ENCODE measurements at regions not wholly inside any gene's neighbourhood (a gene's known extent, or its start where the extent isn't known, plus 50 kb on each side); places are given as distances from the start of the nearest gene placed in this dataset.

DNA sequence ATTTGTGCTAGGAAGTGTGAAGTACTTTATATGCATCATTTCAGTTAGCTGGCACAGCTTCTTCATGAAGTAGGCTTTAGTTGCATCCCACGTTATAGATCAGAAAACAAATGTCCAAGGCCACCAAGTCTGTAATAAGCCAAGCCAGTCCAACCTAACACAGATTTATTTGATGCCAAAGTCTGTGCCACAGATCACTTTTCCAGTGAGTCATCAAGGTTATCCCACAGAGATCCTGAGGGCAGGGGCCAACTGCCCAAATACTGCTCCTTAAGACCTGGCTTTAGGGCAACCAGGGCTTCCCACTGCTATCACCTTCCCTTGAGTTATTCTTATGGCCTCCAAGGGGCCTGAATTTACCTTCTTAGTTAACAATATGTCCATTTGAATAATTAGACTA lies 1340.4 kb downstream of the XPNPEP1 start:
- intact Hi-C loops (cut with micrococcal nuclease): no loop called here
- no peaks in the 10 kb centered on the region for H3K4me1 ChIP-seq (ENCODE audit: control insufficient read depth in 1 of 2, insufficient read depth in 2 of 2, low read length in 2 of 2)
- ATAC-seq: no peak

More for the DNA sequence above, 1340.4 kb downstream of the XPNPEP1 start:
- Histone ChIP-seq H4K20me1 (ENCODE audit: insufficient read depth) (no peaks in the 10 kb centered on the region), H3K4me3 (replicated peaks in 1 of 2; ENCODE audit: low read depth in 1 of 2, low read length in 2 of 2) (no peak overlapping the region), H3K9ac (ENCODE audit: low read length) (no peak overlapping the region), H3K27me3 (ENCODE audit: insufficient read depth, low read length) (no peaks in the 10 kb centered on the region), H3K9me2 (ENCODE audit: insufficient read depth) (no peaks in the 10 kb centered on the region), H2AFZ (ENCODE audit: low read depth, low read length, poor library complexity, severe bottlenecking) (no peak overlapping the region), H3K4me2 (ENCODE audit: low read length) (no peak overlapping the region), H3K79me2 (ENCODE audit: insufficient read depth, low read length) (no peaks in the 10 kb centered on the region), H3K36me3 (ENCODE audit: control insufficient read depth in 1 of 2, insufficient read depth in 2 of 2, low read length in 2 of 2) (no peaks in the 10 kb centered on the region), H3K27ac (ENCODE audit: low read depth, low read length) (no peak overlapping the region), H3K9me3 (ENCODE audit: control insufficient read depth in 1 of 2, insufficient read depth in 1 of 2, low read depth in 1 of 2, low read length in 2 of 2) (peaks cover 37 to 48% of the 10 kb centered on the region in 2 experiments)
- TF ChIP-seq EGR1 (IDR thresholded peaks at IDR 0.05; ENCODE audit: low read depth): no peak
- TF ChIP-seq FOSL1 (IDR thresholded peaks at IDR 0.05; ENCODE audit: low read depth): no peak
- TF ChIP-seq ZNF274 (IDR thresholded peaks at IDR 0.05; ENCODE audit: low read depth, low read length): no peak
- no peak for TF ChIP-seq CBX3 (IDR thresholded peaks at IDR 0.05; ENCODE audit: low read depth)
- no peak for TF ChIP-seq JUND (IDR thresholded peaks at IDR 0.05)
- TF ChIP-seq RAD21 (IDR thresholded peaks at IDR 0.05; ENCODE audit: low read depth): no peak
- no peak for TF ChIP-seq REST (IDR thresholded peaks at IDR 0.05; ENCODE audit: low read depth)
- no peak for TF ChIP-seq YY1 (IDR thresholded peaks at IDR 0.05; ENCODE audit: extremely low read depth, insufficient replicate concordance, low read depth, low read length)
- TF ChIP-seq POLR2A (IDR thresholded peaks at IDR 0.05; ENCODE audit: borderline replicate concordance, extremely low read depth, insufficient read depth, insufficient read length): no peak
- no peak for TF ChIP-seq ZFX (IDR thresholded peaks at IDR 0.05)
- TF ChIP-seq, protein P1, sequence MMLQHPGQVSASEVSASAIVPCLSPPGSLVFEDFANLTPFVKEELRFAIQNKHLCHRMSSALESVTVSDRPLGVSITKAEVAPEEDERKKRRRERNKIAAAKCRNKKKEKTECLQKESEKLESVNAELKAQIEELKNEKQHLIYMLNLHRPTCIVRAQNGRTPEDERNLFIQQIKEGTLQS (IDR thresholded peaks at IDR 0.05): no peak
- TF ChIP-seq, protein P2, sequence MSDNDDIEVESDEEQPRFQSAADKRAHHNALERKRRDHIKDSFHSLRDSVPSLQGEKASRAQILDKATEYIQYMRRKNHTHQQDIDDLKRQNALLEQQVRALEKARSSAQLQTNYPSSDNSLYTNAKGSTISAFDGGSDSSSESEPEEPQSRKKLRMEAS (IDR thresholded peaks at IDR 0.05): no peak
- no peak for TF ChIP-seq POLR2AphosphoS5 (IDR thresholded peaks at IDR 0.05; ENCODE audit: low read depth, low read length)
- no peak for TF ChIP-seq ELF1 (IDR thresholded peaks at IDR 0.05; ENCODE audit: borderline replicate concordance, low read depth)
- TF ChIP-seq EZH2 (IDR thresholded peaks at IDR 0.05): no peak
- TF ChIP-seq CEBPB (IDR thresholded peaks at IDR 0.05; ENCODE audit: low read depth): no peak
- POLR2A ChIA-PET: no interaction called here
- no peak for DNase-seq (ENCODE audit: low read depth, low spot score)
- BruUV-seq (replicated peaks): no TSS peak
- CTCF ChIA-PET: no interaction called here
- RAD21 ChIA-PET (ENCODE audit: low non-redundant PET in 1 of 2, low total read pairs in 2 of 2, uncharacterized antibody in 2 of 2, unreplicated experiment in 2 of 2): no interaction called here

Measured in HCT116 (cell line).